COLO668 (cell line): ENCODE measurements at regions not wholly inside any gene's neighbourhood (a gene's known extent, or its start where the extent isn't known, plus 50 kb on each side); places are given as distances from the start of the nearest gene placed in this dataset.
"Not testable (repeated sequence)": the region's sequence is repeated elsewhere in the genome, so short reads cannot be mapped to it uniquely, and the experiment has no call there.

Experiments
- DNase-seq: peaks from one replicate; lab custom pipeline; 2025; ENCODE audit not compliant: unreplicated experiment; lab: John Stamatoyannopoulos, UW

DNA sequence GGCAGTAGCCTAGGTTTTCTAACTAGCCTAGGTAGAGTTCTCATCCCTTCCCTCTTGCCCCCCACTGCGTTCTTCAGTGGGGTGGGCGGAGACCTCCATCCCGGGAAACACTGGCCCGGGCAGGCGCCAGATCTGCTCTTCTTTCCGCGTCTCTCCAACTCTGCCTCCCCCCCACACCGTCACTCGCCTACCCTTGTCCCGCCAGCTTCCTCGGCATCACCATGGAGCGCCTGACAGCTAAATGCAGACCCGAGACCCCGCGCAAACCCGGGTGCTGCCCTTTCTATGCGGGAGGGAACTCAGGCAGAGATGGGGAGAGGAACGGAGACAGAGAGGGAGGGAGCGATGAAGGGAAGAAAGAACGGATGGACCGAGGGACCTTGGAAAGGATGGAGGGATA, 1494.8 kb upstream of the DEFB115 start:
- no peak for DNase-seq

- DNase-seq, result no peak
These were observed 1493.5 kb upstream of the DEFB115 start for GRCh38 chr20:29763821-29764511.

GRCh38 chr20:29764922-29765610, 1492.4 kb upstream of the DEFB115 start:
- DNase-seq, result peak; percentile 23

DNA sequence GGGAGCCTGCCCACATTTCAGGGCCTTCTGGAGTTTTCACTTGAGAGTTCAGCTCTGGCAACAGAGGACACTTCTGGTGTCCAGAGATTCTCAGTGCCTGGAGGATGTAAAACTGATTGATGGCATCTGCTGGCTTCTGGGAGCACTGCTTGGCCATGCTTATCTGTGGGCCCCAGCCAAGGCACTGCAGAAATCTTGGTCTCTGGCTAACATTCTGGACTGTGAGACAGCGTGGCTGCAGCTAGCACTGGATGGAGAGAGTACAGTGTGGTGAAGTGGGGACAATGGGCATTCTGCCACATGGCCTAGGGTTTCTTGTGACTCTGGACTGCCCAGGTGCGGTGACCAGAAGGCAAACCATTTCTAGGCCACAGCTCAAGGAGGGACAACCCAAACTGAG, 1479.4 kb upstream of the DEFB115 start:
- DNase-seq, result not testable (repeated sequence)

GRCh38 chr20:29781217-29781616, 1476.2 kb upstream of the DEFB115 start:
- DNase-seq, result not testable (repeated sequence)

GRCh38 chr20:29781891-29782290, 1475.6 kb upstream of the DEFB115 start:
- not testable (repeated sequence) for DNase-seq

DNA sequence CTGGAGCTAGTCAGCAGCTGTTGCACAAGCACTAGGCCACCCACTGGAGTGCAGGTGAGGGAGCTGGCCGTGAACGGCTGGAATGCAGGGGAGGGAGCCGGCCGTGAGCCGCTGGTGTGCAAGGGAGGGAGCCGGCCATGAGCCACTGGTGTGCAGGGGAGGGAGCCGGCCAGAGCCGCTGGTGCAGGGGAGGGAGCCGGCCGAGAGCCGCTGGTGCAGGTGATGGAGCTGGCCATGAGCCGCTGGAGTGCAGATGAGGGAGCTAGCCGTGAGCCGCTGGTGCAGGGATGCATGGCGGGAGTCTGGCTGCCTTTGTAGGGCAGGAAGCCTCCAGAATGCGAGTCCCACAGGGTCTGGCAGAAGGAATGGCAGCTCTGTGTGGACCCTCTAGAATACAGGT, 1470.0 kb upstream of the DEFB115 start:
- DNase-seq, result not testable (repeated sequence)

- DNase-seq, result no peak
These were observed 1467.0 kb upstream of the DEFB115 start for GRCh38 chr20:29790510-29790909.

DNA sequence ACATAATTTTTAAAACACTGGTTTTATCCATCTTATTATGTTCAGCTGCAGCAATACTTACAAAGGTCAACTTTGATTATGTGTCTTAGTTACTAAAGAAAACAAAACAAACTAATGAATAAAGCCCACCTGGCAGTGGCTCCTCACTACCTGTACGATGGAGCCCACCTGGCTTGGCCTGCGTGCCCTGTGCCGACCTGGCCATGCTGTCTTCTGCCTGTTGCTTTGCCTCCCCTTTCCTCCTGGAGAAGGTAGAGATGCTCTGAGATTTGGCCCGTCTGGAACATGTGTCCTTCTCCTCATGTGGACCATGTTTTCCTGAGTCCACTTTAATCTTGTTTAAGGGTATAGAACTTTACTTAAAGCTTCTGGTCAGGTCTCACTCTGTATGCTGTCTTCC, 1426.0 kb upstream of the DEFB115 start:
- DNase-seq, result not testable (repeated sequence)

DNA sequence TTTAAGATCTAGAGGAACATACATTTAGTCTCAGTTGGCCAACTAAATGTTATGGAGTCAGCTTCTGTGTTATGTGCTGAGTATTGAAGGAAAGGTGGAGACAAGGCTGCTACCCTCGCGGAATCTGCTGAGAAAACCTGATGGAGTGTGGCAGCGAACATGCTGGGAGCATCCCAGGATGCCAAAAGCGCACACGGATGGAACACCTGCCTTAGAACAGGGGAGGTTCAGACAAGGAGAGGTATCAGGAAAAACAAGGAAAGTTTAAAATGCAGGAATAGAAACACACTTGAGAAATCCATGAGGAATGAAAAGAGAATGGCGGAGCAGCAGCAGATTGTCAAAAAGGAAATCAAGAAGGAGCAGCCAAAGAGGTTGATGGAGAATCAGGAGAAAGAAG, 1389.5 kb upstream of the DEFB115 start:
- not testable (repeated sequence) for DNase-seq

DNA sequence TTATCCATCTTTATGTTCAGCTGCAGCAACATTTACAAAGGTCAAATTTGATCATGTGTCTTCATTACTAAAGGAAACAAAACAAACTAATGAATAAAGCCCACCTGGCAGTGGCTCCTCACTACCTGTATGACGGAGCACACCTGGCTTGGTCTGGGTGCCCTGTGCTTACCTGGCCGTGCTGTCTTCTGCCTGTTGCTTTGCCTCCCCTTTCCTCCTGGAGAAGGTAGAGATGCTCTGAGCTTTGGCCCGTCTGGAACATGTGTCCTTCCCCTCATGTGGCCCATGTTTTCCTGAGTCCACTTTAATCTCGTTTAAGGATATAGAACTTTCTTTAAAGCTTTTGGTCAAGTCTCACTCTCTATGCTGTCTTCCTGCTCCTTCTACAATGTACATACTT, 1388.8 kb upstream of the DEFB115 start:
- DNase-seq, result not testable (repeated sequence)

GRCh38 chr20:29871816-29872215, 1385.6 kb upstream of the DEFB115 start:
- DNase-seq, result not testable (repeated sequence)

DNA sequence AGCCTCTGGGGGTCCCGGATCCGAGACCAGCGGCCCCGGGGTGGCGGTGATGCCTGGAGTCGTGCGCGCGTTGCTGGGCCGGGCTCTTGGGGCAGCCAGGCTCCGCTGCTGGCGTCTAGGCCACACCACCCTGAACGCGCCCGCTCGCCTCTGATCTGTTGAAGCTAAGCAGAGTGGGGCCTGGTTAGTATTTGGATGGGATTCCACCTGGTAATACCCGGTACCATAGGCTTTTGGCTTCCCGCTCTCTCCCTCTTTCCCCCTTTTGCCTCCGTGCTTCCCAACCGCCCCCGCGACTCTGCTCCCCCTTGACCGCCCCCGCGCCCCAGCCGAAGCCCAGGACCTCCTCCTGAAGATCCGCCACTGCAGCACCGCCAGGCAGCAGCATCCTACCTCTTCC, 1383.5 kb upstream of the DEFB115 start:
- peak; percentile 58 for DNase-seq

DNA sequence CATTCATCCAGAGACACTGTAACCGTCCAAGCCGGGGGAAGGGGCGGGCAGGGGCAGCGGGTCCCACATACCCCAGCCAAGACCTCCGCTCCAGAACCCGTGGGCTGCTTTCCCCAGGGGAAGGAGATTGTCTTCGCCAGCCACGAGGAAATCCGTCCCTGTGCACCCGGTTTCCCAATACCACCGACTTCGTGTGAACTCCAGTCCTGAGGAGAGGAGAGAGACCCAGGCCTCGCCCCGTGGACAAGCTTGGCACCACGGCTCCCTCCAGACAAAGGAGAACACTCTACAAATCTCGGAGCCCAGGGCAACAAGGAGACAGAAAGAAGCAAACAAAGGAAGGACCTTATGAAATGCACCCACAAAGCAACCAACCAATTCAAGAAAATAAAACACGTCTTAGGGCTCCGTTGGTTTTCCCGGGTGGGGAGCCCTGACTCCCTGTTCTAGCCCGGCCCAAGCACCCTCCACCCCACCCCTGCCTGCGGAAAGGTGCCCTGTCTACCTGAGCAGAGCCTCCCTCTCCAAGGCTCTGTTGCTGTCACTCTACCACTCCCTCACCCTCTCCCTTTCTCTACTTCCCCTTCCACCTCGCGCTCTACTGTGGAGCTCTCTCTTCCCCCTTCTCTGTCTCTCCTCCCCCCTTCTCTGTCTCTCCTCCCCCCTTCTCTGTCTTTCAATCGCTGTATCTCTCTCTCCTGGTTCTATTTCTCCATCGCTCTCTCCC, 1382.8 kb upstream of the DEFB115 start:
- DNase-seq, result no peak

- DNase-seq, result not testable (repeated sequence)
These were observed 1382.0 kb upstream of the DEFB115 start for GRCh38 chr20:29875321-29876083.

- DNase-seq, result not testable (repeated sequence)
These were observed 1381.2 kb upstream of the DEFB115 start for GRCh38 chr20:29876084-29876910.

DNA sequence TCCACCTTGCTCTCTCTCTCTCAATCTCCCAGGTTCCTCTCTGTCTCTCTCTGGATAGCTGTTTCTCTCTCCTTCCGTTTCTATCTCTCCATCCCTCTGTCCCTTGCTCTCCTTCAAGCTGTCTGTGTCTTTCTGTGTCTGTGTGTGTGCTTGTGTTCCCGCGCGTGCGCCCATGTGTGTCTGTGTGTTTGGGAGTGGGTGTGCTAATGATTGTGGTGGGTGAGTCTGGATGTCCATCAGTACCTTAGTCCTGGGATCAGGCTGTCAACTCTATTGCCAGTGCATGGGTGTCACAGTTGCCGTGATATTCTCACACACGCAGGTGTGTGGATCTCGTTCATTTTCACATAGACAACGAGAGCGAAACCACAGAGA, 1380.6 kb upstream of the DEFB115 start:
- DNase-seq, result no peak

GRCh38 chr20:29877411-29878280, 1379.8 kb upstream of the DEFB115 start:
- not testable (repeated sequence) for DNase-seq

DNA sequence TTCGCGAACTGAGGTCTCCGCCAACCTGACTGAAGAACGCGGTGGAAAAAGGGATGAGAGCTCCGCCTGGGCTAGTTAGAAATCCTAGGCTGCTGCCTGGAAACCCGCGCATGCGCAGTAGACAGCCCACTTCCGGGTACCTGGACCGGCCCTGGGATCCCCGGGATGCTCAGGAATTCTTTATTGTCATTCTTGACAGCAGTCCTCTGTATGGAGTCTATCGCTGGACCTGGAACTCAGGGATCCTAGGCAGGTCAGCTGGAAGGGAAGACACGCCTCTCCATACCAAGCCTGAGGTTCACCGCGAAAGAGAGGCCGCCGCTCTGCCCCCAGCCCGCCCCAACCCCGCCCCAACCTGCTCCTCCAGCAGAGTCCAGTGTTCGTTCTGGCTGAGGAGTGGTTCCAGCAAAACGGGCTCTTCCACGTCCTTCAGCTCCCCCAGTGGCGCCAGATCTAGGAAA, 1379.2 kb upstream of the DEFB115 start:
- peak; percentile 53 for DNase-seq
